AG10803 (cell line): ENCODE measurements at regions not wholly inside any gene's neighbourhood (a gene's known extent, or its start where the extent isn't known, plus 50 kb on each side); places are given as distances from the start of the nearest gene placed in this dataset.

Experiments used
- DNase-seq: peaks from one replicate; pipeline ENCODE4 v3.0.0; 2010; ENCODE audit warnings: low read depth
- H3K4me3 ChIP-seq: 2 replicates; pipeline ENCODE4 v1.5.1; 2011; ENCODE audit warnings: mild to moderate bottlenecking, low read length, control low read depth
- TF ChIP-seq, protein P1 (sequence below): conservative IDR thresholded peaks from 2 replicates; pipeline ENCODE4 v1.5.1; 2011; ENCODE audit warnings: mild to moderate bottlenecking, low read length, control low read depth, inconsistent platforms

DNA sequence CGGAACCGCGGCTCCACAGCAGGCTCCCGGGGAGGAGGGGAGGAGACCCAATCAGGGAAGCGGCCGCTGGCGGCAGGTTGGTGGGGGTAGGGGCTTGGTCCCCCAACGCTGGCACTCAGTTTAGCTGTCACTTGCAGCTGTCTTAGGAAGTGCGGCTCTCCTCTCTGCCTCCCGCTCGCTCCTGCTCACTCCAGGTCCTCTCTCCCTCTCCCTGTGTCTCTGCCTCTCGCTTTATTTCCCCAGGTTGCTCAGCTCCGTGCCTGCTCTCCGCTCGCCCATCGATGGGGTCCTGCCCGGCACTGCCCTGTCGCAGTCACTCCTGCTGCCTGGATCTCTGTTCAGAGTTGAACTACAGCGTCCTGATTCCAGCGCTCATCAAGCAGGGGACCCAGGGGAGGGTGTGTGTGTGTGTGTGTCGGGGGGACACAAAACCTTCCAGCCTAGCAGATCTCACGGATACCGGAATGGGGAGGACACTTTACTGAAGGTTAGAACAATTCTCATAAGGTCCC, 145.6 kb downstream of the ENGASE start:
- TF ChIP-seq, protein P1, sequence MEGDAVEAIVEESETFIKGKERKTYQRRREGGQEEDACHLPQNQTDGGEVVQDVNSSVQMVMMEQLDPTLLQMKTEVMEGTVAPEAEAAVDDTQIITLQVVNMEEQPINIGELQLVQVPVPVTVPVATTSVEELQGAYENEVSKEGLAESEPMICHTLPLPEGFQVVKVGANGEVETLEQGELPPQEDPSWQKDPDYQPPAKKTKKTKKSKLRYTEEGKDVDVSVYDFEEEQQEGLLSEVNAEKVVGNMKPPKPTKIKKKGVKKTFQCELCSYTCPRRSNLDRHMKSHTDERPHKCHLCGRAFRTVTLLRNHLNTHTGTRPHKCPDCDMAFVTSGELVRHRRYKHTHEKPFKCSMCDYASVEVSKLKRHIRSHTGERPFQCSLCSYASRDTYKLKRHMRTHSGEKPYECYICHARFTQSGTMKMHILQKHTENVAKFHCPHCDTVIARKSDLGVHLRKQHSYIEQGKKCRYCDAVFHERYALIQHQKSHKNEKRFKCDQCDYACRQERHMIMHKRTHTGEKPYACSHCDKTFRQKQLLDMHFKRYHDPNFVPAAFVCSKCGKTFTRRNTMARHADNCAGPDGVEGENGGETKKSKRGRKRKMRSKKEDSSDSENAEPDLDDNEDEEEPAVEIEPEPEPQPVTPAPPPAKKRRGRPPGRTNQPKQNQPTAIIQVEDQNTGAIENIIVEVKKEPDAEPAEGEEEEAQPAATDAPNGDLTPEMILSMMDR = no peak
- H3K4me3 ChIP-seq = no peak overlapping the region
- DNase-seq = no peak

DNA sequence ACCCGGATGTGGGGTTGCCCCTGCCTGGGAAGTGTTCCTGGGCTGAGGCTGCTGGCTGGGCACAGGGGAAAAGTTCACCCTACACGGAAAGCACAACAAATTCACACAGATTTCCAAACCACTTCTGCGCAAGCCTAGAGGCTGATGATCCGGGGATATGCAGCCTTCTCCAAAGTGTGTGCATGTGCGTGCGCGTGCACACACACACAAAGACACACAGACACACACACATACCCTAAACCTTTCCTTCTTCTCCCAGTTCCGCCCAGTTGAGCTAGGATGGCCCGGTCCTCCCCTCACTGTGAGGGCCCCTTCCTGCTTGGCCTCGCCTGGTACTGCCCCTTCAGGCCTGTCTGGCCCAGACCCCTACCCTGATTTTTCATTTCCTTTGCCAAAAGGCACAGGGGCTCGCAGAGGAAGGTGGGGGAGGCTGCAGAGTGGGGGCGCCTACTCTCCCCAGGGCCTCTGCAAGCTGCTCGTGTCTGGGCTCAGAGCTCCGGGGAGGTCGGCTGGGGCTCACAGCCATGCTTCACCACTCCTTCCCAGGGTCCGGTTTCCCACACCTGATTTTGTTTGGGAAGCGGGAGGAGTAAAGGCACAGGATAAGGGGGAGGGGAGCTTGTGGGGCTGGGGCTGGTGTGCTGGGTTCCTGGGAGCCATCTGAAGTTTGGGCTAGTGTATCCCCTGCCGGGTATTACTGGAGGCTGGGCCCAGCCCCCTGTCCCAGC, 144.7 kb downstream of the ENGASE start:
- H3K4me3 ChIP-seq = no peak overlapping the region
- TF ChIP-seq, protein P1 = no peak
- no peak for DNase-seq

DNA sequence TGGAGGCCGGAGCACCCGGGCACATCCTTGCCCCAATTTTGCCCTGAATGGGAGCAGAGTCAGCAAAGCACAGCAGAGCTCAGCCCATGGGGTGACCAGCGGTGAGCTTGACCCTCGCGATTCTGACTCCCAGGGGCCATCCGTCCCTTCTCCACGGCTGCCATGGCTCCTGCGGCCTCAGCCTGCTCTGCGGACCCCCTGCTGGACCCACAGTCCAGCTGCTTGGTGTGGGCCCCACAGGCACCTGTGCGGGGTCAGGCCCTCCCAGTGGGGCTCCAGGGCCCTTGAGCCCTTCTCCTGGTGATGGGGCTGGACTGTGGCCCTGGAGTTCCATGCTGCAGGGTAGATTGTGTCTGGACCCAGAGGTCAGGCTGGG, 144.2 kb downstream of the ENGASE start:
- TF ChIP-seq, protein P1 = no peak
- DNase-seq = no peak
- no peak overlapping the region for H3K4me3 ChIP-seq

DNA sequence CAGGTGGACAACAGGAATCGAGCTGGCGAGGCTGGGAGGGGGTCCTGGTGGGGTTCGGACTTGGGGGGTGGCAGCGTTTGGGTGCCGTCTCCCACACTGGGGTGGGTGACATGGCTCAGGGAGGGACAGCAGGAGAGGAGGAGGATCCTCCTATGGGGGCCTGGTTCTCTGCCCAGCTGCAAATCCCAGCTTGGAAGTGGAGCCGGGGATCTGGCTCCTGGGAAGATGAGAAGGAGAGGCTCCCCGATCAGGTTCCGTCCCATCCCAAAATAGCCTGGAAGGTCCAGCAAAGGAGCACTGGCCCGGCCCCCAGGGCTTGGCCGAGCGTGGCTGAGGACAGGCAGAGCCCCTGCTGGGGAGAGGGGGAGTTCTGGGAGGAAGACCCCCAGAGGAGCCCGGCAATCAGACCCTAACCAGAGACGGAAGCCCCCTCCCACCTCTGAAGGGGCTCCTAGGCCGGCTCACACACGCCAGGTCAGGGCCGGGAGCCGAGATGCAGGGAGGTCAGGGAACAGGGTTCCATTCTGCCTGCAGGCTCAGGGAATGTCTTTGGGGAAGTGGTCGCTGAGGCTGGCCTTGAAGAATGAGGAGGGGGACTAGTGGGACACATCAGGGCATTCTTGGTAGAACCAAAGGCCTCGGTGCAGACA, 143.7 kb downstream of the ENGASE start:
- no peak for DNase-seq
- TF ChIP-seq, protein P1 = no peak
- no peak overlapping the region for H3K4me3 ChIP-seq

GRCh38 chr17:79217473-79218135, 143.0 kb downstream of the ENGASE start:
- DNase-seq = no peak
- TF ChIP-seq, protein P1 = no peak
- H3K4me3 ChIP-seq = no peak overlapping the region

DNA sequence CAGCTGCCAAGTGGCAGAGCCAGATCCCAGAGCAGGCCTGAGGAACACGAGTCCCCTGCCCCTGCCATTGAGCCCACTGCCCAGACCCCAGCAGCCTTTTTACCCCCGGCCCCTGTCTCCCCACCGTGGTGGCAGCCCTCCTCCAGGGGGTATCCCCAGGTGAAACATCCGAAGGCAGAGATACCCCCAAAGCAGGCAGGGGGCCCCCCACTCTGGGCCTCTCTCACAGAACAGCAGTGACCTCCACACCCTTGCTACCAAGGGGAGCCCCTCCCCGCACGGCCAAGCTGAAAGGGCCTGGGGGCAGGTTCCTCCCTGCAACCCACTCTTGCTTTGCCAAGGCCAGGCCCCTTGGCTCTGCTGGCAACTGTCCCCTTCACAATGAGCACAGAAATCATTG, 142.2 kb downstream of the ENGASE start:
- TF ChIP-seq, protein P1 = no peak
- no peak for DNase-seq
- H3K4me3 ChIP-seq = no peak overlapping the region
